GM06990 (cell line): ENCODE measurements at regions not wholly inside any gene's neighbourhood (a gene's known extent, or its start where the extent isn't known, plus 50 kb on each side); places are given as distances from the start of the nearest gene placed in this dataset.

Source experiments
- DNase-seq: peaks from one replicate; pipeline ENCODE4 v3.0.0-alpha.2; 2011; ENCODE audit not compliant: insufficient read length; ENCODE audit errors: extremely low read depth
- H3K27me3 ChIP-seq: replicated peaks from 2 replicates; pipeline ENCODE4 v1.6.0; 2011; ENCODE audit warnings: low read length; ENCODE audit not compliant: control insufficient read depth, insufficient read depth
- H3K36me3 ChIP-seq: 2 replicates; pipeline ENCODE4 v1.5.1; 2011; ENCODE audit warnings: low read length; ENCODE audit not compliant: control insufficient read depth, insufficient read depth
- H3K4me3 ChIP-seq: replicated peaks from 2 replicates; pipeline ENCODE4 v1.5.1; 2011; ENCODE audit warnings: low read depth, mild to moderate bottlenecking, control low read depth, low read length
- TF ChIP-seq, protein P1 (sequence below): IDR thresholded peaks from 2 replicates; pipeline ENCODE4 v1.5.1; 2011; ENCODE audit warnings: low read length, control low read depth, mild to moderate bottlenecking, inconsistent platforms; ENCODE audit not compliant: insufficient read depth, poor library complexity, severe bottlenecking

DNA sequence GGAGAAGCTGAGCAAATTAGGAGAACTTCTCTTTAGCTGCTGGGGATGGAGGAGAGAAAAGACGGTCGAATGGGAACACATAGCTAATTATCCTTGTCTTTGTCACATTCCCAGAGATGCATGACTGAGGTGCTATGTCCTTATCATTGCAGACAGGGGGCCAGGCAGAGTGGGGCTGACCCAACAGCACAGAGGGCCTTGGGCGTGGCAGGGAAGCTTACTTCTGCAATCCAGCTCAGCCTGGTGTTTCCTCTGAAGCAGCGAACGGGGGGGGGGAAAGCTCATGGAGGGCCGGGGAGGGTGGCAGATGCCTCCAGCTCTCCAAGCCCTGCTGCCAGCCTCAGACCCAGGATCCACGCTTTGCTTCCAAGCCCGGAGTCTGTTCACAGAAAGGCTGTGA, 50.8 kb upstream of the HOPX start:
- H3K27me3 ChIP-seq: 0 out of 2 replicates have a peak, but pooled peaks cover 2% of the 10 kb centered on the region
- no peaks in the 10 kb centered on the region for H3K36me3 ChIP-seq
- TF ChIP-seq, protein P1, sequence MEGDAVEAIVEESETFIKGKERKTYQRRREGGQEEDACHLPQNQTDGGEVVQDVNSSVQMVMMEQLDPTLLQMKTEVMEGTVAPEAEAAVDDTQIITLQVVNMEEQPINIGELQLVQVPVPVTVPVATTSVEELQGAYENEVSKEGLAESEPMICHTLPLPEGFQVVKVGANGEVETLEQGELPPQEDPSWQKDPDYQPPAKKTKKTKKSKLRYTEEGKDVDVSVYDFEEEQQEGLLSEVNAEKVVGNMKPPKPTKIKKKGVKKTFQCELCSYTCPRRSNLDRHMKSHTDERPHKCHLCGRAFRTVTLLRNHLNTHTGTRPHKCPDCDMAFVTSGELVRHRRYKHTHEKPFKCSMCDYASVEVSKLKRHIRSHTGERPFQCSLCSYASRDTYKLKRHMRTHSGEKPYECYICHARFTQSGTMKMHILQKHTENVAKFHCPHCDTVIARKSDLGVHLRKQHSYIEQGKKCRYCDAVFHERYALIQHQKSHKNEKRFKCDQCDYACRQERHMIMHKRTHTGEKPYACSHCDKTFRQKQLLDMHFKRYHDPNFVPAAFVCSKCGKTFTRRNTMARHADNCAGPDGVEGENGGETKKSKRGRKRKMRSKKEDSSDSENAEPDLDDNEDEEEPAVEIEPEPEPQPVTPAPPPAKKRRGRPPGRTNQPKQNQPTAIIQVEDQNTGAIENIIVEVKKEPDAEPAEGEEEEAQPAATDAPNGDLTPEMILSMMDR: no peak
- H3K4me3 ChIP-seq: no peak overlapping the region
- no peak for DNase-seq
